Fibroblast of mammary gland (primary cell): ENCODE measurements at regions not wholly inside any gene's neighbourhood (a gene's known extent, or its start where the extent isn't known, plus 50 kb on each side); places are given as distances from the start of the nearest gene placed in this dataset.

Experiments
- DNase-seq: peaks from one replicate; pipeline ENCODE4 v3.0.0-alpha.2; 2010; ENCODE audit warnings: low read depth
- H3K4me3 ChIP-seq: 2 replicates; pipeline ENCODE4 v1.5.1; 2011; ENCODE audit warnings: low read depth, mild to moderate bottlenecking, low read length, moderate library complexity; ENCODE audit not compliant: control insufficient read depth
- TF ChIP-seq, protein P1 (sequence below): conservative IDR thresholded peaks from 2 replicates; pipeline ENCODE4 v1.5.1; 2011; ENCODE audit warnings: low read depth, low read length, inconsistent platforms; ENCODE audit not compliant: control insufficient read depth, insufficient read depth

GRCh38 chr2:44836916-44837315 is 104.6 kb upstream of the SIX3 start:
- TF ChIP-seq, protein P1, sequence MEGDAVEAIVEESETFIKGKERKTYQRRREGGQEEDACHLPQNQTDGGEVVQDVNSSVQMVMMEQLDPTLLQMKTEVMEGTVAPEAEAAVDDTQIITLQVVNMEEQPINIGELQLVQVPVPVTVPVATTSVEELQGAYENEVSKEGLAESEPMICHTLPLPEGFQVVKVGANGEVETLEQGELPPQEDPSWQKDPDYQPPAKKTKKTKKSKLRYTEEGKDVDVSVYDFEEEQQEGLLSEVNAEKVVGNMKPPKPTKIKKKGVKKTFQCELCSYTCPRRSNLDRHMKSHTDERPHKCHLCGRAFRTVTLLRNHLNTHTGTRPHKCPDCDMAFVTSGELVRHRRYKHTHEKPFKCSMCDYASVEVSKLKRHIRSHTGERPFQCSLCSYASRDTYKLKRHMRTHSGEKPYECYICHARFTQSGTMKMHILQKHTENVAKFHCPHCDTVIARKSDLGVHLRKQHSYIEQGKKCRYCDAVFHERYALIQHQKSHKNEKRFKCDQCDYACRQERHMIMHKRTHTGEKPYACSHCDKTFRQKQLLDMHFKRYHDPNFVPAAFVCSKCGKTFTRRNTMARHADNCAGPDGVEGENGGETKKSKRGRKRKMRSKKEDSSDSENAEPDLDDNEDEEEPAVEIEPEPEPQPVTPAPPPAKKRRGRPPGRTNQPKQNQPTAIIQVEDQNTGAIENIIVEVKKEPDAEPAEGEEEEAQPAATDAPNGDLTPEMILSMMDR = no peak
- no peak for DNase-seq

GRCh38 chr2:44838116-44838790 is 103.2 kb upstream of the SIX3 start:
- DNase-seq = no peak
- TF ChIP-seq, protein P1 = no peak

More at GRCh38 chr2:44836916-44837315, 104.6 kb upstream of the SIX3 start:
- H3K4me3 ChIP-seq = no peak overlapping the region

GRCh38 chr2:44839370-44839769 is 102.1 kb upstream of the SIX3 start:
- no peak overlapping the region for H3K4me3 ChIP-seq
- TF ChIP-seq, protein P1 = no peak
- DNase-seq = no peak

More at GRCh38 chr2:44838116-44838790, 103.2 kb upstream of the SIX3 start:
- H3K4me3 ChIP-seq = no peak overlapping the region

GRCh38 chr2:44839771-44840502 is 101.6 kb upstream of the SIX3 start:
- DNase-seq = no peak
- TF ChIP-seq, protein P1 = no peak
- H3K4me3 ChIP-seq = no peak overlapping the region

GRCh38 chr2:44840503-44840850 is 101.0 kb upstream of the SIX3 start:
- no peak for DNase-seq
- TF ChIP-seq, protein P1 = no peak
- no peak overlapping the region for H3K4me3 ChIP-seq

DNA sequence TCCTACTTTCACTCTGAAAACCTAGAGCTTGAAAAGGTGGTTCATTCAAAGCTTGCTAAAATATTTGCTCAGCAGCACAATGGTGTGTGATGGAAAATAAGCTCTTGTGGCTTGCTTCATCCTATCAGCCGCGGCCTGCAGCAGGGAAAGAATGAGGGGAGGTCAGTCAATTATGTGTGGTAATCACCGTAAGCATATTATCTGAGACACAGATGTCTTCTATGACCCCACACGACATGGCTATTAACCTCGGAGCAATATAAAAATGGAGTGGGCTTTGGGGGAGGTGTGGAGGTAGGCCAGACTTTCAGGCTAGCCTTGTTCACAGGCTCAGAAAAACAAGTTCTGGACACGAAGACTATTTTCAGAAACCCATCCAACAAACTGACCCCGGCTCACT is 98.4 kb upstream of the SIX3 start:
- no peak for DNase-seq
- TF ChIP-seq, protein P1 = no peak
- H3K4me3 ChIP-seq = no peak overlapping the region
